Nucleus accumbens (tissue), 56 donors: ENCODE measurements at regions not wholly inside any gene's neighbourhood (a gene's known extent, or its start where the extent isn't known, plus 50 kb on each side); places are given as distances from the start of the nearest gene placed in this dataset.
A peak's percentile ranks its signal among the peaks of the same experiment; 100 is the strongest.

Experiments used
- DNase-seq, 56 donors: peaks; one replicate each; lab custom pipeline; 2025; lab: John Stamatoyannopoulos, UW

DNA sequence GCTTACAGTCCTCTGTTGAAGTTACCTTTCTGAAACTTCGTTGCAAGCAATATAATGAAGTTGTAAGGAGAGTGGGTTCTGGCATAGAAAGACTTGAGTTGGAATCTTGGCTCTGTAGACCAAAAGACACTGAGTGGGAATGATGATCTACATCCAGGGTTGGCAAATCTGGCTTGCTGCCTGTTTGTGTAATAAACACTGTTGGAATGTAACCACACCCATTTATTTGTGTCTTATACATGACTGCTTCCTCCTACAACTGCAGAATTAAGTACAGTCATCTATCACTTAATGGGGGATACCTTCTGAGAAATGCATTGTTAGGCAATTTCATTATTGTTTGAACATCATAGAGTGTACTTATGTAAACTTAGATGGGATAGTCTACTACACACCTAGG, 178.4 kb upstream of the SUCLG2 start:
- no peak for DNase-seq

DNA sequence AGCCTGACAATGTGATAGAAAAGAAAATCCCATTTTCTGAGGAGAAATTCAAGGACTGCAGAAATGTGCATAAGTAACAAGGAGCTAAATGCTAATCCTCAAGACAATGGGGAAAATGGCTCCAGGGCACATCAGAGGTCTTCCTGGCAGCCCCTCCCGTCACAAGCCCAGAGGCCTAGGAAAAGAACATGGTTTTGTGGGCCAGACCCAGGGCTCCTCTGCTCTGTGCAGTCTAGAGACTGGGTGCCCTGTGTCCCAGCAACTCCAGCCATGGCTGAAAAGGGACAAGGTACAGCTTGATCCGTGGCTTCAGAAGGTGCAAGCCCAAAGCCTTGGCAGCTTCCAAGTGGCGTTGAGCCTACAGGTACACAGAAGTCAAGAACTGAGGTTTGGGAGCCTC, 176.8 kb upstream of the SUCLG2 start:
- DNase-seq: no peak

DNA sequence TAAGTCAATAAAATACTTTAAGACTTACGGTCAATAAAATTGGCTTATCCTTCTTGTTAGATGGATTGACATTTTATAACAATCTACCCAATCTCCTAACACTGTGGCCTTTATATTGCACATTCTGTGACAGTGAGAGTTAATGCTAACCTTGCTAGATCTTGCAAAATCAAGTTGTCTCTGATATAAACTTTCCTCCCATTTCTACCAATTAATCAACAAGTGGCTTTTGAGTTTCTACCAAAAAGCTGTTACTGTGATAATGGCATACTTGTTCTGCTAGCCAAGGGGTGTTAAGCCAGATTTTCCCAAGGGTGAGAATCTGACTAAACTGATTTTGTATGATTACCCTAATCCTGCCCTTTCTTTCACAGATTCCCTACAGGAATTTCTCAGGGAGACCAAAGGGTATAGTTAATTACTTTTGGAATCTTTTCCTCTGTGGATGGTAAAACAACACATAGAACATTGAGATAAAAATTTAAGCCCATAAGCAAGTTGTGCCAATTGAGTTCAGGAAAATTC, 174.1 kb upstream of the SUCLG2 start:
- no peak for DNase-seq

GRCh38 chr3:67821135-67821534, 166.7 kb upstream of the SUCLG2 start:
- no peak for DNase-seq

GRCh38 chr3:67819447-67819846, 165.0 kb upstream of the SUCLG2 start:
- DNase-seq: peak in 1 of 56 donors; percentile 0

DNA sequence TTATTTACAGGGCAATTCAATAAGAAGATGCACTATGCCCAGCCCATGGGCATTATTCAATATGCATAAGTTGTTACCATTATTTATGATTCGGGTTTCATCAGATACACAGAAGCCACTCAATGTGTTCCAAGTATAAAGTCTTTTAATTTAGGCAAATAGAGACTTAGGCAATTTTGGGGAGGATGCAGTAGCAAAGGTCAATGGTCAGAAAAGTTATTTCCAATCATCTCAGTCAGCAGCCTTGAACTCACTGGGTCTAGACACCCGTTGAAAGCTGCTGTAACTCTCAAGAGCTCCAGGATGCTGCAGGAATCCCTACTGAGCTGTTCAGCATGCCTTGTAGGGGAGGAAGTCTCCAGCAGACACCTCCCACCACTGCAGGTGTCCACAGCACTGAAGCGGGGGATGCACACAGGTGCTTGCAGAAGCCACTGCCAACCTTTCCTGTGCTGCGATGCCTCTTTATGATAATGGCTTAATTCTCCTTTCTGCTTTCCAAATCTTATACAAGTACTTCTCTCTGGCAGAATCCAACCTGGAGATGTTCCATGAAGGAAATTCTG, 155.0 kb upstream of the SUCLG2 start:
- DNase-seq: no peak

- DNase-seq: peak in 1 of 56 donors; percentile 12
Observed at GRCh38 chr3:67808906-67809305, 154.5 kb upstream of the SUCLG2 start.

GRCh38 chr3:67804578-67804977, 150.2 kb upstream of the SUCLG2 start:
- DNase-seq: no peak

GRCh38 chr3:67804089-67804488, 149.7 kb upstream of the SUCLG2 start:
- DNase-seq: no peak

- no peak for DNase-seq
Observed at GRCh38 chr3:67798412-67798811, 144.0 kb upstream of the SUCLG2 start.

DNA sequence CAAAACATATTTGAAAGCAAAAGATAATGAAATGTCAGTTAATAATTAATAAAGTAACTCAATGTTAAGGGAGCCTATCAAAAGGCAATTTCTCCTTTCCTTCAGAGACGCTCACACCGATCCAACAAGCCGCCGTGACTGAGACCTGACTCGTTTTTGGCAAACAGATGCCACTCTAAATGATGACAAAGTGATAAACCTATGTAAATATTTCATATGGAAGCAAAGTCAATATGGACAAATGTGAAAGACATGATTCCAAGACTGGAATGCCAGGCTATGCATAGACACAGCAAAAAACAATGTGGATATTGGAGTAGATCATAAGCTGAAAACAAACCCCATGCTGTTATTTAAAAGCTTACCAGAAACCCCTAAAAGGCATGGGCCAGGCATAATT, 137.2 kb upstream of the SUCLG2 start:
- DNase-seq: no peak

- DNase-seq: peak in 19 of 56 donors; percentile 0 to 33 (median 5)
Observed at GRCh38 chr3:67790043-67790442, 135.6 kb upstream of the SUCLG2 start.

- no peak for DNase-seq
Observed at GRCh38 chr3:67788396-67788795, 134.0 kb upstream of the SUCLG2 start.

- DNase-seq: no peak
Observed at GRCh38 chr3:67783281-67784250, 129.2 kb upstream of the SUCLG2 start.

- DNase-seq: no peak
Observed at GRCh38 chr3:67781871-67782270, 127.5 kb upstream of the SUCLG2 start.

GRCh38 chr3:67781218-67781617, 126.8 kb upstream of the SUCLG2 start:
- no peak for DNase-seq

- DNase-seq: no peak
Observed at GRCh38 chr3:67774676-67775075, 120.3 kb upstream of the SUCLG2 start.

GRCh38 chr3:67765575-67765974, 111.2 kb upstream of the SUCLG2 start:
- DNase-seq: no peak

DNA sequence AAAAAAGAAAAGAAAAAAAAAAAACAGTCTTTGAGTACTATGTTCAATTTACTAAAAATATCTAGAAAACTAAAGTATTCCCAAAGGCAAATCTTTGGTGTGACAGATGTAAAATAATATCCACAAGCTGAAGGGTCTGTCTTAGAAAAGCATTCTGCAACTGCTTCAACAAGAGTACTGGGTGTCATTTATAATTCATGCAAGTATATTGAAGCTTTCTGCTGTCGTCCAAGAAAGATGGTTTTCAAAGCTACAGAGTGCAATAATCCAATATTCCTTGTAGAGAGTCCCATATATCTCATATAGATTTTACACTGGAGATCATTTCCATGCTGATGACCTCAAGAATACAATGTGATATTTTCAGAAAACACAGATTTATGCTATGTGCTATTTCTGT, 90.9 kb upstream of the SUCLG2 start:
- DNase-seq: no peak

DNA sequence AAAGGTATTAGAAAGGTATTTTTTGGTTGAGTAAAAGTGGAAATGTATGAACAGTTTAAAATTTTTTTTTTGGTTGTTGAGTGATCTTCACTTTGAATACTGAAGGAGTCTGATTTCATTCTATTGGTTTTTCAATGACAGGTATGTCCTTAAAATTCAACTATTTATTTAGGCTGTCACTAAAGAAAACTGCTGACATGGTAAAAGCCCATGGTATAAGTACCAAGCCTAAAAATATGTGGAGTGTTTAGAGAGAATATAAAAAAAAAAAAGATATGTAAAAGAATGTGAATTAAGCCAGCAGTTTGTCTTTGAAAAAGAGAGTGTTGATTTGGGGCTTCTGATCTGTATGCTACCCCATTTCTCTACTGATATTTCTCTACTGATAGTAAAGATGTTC, 90.3 kb upstream of the SUCLG2 start:
- no peak for DNase-seq

- no peak for DNase-seq
Observed at GRCh38 chr3:67739851-67740250, 85.4 kb upstream of the SUCLG2 start.
